NT2/D1 (cell line): ENCODE measurements at regions not wholly inside any gene's neighbourhood (a gene's known extent, or its start where the extent isn't known, plus 50 kb on each side); places are given as distances from the start of the nearest gene placed in this dataset.

Experiments
- SUZ12 ChIP-seq: IDR thresholded peaks from 2 replicates; pipeline ENCODE4 v1.6.1; 2011; ENCODE audit not compliant: insufficient read length, insufficient read depth; ENCODE audit errors: extremely low read depth
- YY1 ChIP-seq: IDR thresholded peaks from 2 replicates; pipeline ENCODE4 v1.6.1; 2011; ENCODE audit not compliant: insufficient read length, insufficient read depth
- ZNF274 ChIP-seq: IDR thresholded peaks from 2 replicates; pipeline ENCODE4 v1.6.1; 2011; ENCODE audit warnings: mild to moderate bottlenecking, low read depth, low read length

- TF ChIP-seq YY1 (no peak), ZNF274 (no peak), SUZ12 (no peak)
Observed at GRCh38 chr10:128419466-128420019, 293.3 kb upstream of the MKI67 start.
